Stimulated activated CD4-positive, alpha-beta T cell treated with anti-CD3 and anti-CD28 coated beads, Interleukin-12 subunit alpha, Interleukin-12 subunit beta, amount 100 ng/mL, for 48 hours (primary cell): ENCODE measurements at regions not wholly inside any gene's neighbourhood (a gene's known extent, or its start where the extent isn't known, plus 50 kb on each side); places are given as distances from the start of the nearest gene placed in this dataset.
"Not testable (repeated sequence)": the region's sequence is repeated elsewhere in the genome, so short reads cannot be mapped to it uniquely, and the experiment has no call there.

Source experiments
- DNase-seq, 3 donors: peaks; one replicate each; pipeline ENCODE4 v3.0.0-alpha.2; 2020; ENCODE audit warnings: low read depth in 2 of 3, low spot score in 1 of 3

DNA sequence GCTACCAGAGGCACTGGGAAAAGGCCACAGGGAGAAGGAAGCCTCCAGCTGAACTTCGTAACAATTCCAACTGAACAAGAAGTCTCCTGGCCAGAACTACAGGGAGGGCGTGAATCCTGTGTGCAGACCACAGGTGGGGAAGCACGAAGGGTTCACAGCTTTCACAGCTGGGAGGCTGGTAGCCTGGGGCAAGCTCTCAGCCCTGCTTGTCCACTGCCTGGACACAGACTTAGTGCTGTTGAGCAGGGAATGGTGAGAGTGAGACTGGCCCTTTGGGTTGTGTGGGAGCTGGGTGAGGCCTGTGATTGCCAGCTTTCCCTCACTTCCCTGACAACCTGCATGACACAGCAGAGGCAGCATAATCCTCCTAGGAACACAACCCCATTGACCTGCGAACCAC is 52.1 kb upstream of the TMEM45B start:
- DNase-seq: not testable (repeated sequence)

DNA sequence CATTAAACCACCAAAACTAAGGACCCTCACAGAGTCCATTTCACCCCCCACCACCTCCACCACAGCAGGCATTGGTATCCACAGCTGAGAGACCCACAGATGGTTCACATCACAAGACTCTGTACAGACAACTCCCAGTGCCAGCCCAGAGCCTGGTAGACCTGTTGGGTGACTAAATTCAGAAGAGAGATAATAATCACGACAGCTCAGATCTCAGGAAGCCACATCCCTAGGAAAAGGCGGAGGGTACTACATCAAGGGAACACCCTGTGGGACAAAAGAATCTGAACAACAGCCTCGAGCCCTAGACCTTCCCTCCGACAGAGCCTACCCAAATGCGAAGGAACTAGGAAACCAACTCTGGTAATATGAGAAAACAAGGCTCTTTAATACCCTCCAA is 51.4 kb upstream of the TMEM45B start:
- DNase-seq: not testable (repeated sequence)
